ENCODE measurements at regions not wholly inside any gene's neighbourhood (a gene's known extent, or its start where the extent isn't known, plus 50 kb on each side); places are given as distances from the start of the nearest gene placed in this dataset.

GRCh38 chr2:55111230-55111569 is 60.9 kb upstream of the RTN4 start:
- TF ChIP-seq BHLHE40 (IDR thresholded peaks at IDR 0.05; ENCODE audit: borderline replicate concordance): no peak
- TF ChIP-seq PKNOX1 (IDR thresholded peaks at IDR 0.05): no peak
- TF ChIP-seq TARDBP (IDR thresholded peaks at IDR 0.05): no peak

Measured in HEK293T (cell line).